ENCODE measurements at regions not wholly inside any gene's neighbourhood (a gene's known extent, or its start where the extent isn't known, plus 50 kb on each side); places are given as distances from the start of the nearest gene placed in this dataset.

GRCh38 chr3:148459931-148460513 lies 237.7 kb upstream of the AGTR1 start (continued):
- TF ChIP-seq, protein P1, sequence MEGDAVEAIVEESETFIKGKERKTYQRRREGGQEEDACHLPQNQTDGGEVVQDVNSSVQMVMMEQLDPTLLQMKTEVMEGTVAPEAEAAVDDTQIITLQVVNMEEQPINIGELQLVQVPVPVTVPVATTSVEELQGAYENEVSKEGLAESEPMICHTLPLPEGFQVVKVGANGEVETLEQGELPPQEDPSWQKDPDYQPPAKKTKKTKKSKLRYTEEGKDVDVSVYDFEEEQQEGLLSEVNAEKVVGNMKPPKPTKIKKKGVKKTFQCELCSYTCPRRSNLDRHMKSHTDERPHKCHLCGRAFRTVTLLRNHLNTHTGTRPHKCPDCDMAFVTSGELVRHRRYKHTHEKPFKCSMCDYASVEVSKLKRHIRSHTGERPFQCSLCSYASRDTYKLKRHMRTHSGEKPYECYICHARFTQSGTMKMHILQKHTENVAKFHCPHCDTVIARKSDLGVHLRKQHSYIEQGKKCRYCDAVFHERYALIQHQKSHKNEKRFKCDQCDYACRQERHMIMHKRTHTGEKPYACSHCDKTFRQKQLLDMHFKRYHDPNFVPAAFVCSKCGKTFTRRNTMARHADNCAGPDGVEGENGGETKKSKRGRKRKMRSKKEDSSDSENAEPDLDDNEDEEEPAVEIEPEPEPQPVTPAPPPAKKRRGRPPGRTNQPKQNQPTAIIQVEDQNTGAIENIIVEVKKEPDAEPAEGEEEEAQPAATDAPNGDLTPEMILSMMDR (IDR thresholded peaks at IDR 0.05 in 2 of 3, conservative IDR thresholded peaks at IDR 0.05 in 1 of 3; ENCODE audit: control insufficient read depth in 2 of 3, extremely low read depth in 1 of 3, insufficient read depth in 1 of 3, low read depth in 3 of 3, low read length in 3 of 3): peak; percentile 5 to 46 (median 37); a peak in 4 of 6 replicates
- no peak for TF ChIP-seq BMI1 (IDR thresholded peaks at IDR 0.05; ENCODE audit: borderline replicate concordance)
- TF ChIP-seq HSF1 (IDR thresholded peaks at IDR 0.05; ENCODE audit: low read depth, low read length): no peak
- TF ChIP-seq E2F8 (IDR thresholded peaks at IDR 0.05; ENCODE audit: low read depth, partially characterized antibody): no peak
- TF ChIP-seq E4F1 (IDR thresholded peaks at IDR 0.05; ENCODE audit: borderline replicate concordance, partially characterized antibody): no peak
